Upper lobe of left lung (tissue), 6 donors: ENCODE measurements at regions not wholly inside any gene's neighbourhood (a gene's known extent, or its start where the extent isn't known, plus 50 kb on each side); places are given as distances from the start of the nearest gene placed in this dataset.

ENCODE experiments used
- ATAC-seq, 2 donors: fragments of 200-7000 bp; cut with Tn5 transposase; one replicate each; pipeline ENCODE4 v1.9.1; 2022; ENCODE audit warnings: mild to moderate bottlenecking in 2 of 2, moderate library complexity in 2 of 2; ENCODE audit not compliant: low FRiP score in 2 of 2
- DNase-seq, 2 donors: peaks; one replicate each; pipeline ENCODE4 v3.0.0-alpha.2; 2019 to 2020
- H3K27ac ChIP-seq, 4 donors: fragments of 200-600 bp; sonication (generic); one replicate each; pipeline ENCODE4 v1.5.1; 2016 to 2019
- H3K27me3 ChIP-seq, 4 donors: fragments of 200-600 bp; sonication (generic); one replicate each; pipeline ENCODE4 v1.5.1; 2017 to 2019
- H3K36me3 ChIP-seq, 4 donors: fragments of 200-600 bp; sonication (generic); one replicate each; pipeline ENCODE4 v1.5.1; 2016 to 2019
- H3K4me1 ChIP-seq, 4 donors: fragments of 200-600 bp; sonication (generic); one replicate each; pipeline ENCODE4 v1.5.1; 2018 to 2019
- H3K4me3 ChIP-seq, 4 donors: fragments of 200-600 bp; sonication (generic); one replicate each; pipeline ENCODE4 v1.5.1; 2017 to 2019; ENCODE audit warnings: mild to moderate bottlenecking in 2 of 4, moderate library complexity in 1 of 4
- H3K9me3 ChIP-seq, 4 donors: fragments of 200-600 bp; sonication (generic); one replicate each; pipeline ENCODE4 v1.5.1; 2018 to 2019
- EP300 ChIP-seq, 4 donors: sonication (generic); formaldehyde crosslinking; IDR thresholded peaks; one replicate each; pipeline ENCODE4 v1.5.1; 2017; ENCODE audit warnings: antibody characterized with exemption in 4 of 4, control low read depth in 2 of 4
- POLR2A ChIP-seq, 4 donors: fragments of 450-650 bp; IDR thresholded peaks; one replicate each; pipeline ENCODE4 v1.5.1; 2016 to 2017; ENCODE audit warnings: antibody characterized with exemption in 4 of 4, mild to moderate bottlenecking in 2 of 4
- POLR2AphosphoS5 ChIP-seq, 2 donors: sonication (generic); formaldehyde crosslinking; IDR thresholded peaks; one replicate each; pipeline ENCODE4 v1.5.1; 2017; ENCODE audit warnings: antibody characterized with exemption in 2 of 2
- WGBS, 2 donors: methylation state at CpG; one replicate each; pipeline ENCODE4 v1.1.5; 2017 to 2018; 5-methylcytosine and 5-hydroxymethylcytosine counted together
- TF ChIP-seq, protein P1 (sequence below), 6 experiments: fragments of 450-650 bp in 4 of 6; fragments of 200-600 bp in 2 of 6; sonication (generic) in 2 of 6; IDR thresholded peaks; one replicate each; pipeline ENCODE4 v1.5.1; 2016 to 2019; ENCODE audit warnings: antibody characterized with exemption in 6 of 6
- donor health status: DM: no; HTN: no; CAD: no; lungs with moderate emphysema.
- donor health status: DM: no; HTN: yes; CAD: no; lungs with severe emphysema.

GRCh38 chr17:54813896-54814295 lies 86.8 kb upstream of the TOM1L1 start:
- no peaks in the 10 kb centered on the region for H3K4me1 ChIP-seq
- no peak for ATAC-seq
- no peak overlapping the region for H3K4me3 ChIP-seq
- TF ChIP-seq EP300 (IDR thresholded peaks at IDR 0.05) (no peak), POLR2AphosphoS5 (IDR thresholded peaks at IDR 0.05) (no peak), POLR2A (IDR thresholded peaks at IDR 0.05) (no peak)
- TF ChIP-seq, protein P1, sequence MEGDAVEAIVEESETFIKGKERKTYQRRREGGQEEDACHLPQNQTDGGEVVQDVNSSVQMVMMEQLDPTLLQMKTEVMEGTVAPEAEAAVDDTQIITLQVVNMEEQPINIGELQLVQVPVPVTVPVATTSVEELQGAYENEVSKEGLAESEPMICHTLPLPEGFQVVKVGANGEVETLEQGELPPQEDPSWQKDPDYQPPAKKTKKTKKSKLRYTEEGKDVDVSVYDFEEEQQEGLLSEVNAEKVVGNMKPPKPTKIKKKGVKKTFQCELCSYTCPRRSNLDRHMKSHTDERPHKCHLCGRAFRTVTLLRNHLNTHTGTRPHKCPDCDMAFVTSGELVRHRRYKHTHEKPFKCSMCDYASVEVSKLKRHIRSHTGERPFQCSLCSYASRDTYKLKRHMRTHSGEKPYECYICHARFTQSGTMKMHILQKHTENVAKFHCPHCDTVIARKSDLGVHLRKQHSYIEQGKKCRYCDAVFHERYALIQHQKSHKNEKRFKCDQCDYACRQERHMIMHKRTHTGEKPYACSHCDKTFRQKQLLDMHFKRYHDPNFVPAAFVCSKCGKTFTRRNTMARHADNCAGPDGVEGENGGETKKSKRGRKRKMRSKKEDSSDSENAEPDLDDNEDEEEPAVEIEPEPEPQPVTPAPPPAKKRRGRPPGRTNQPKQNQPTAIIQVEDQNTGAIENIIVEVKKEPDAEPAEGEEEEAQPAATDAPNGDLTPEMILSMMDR (IDR thresholded peaks at IDR 0.05): no peak
- H3K9me3 ChIP-seq: no peaks in the 10 kb centered on the region
- 81 to 100% methylated on average over 1 of the region's 1 CpG for WGBS, 2 donors
- H3K27me3 ChIP-seq: no peaks in the 10 kb centered on the region
- H3K36me3 ChIP-seq: no peaks in the 10 kb centered on the region
- DNase-seq: no peak
- no peak overlapping the region for H3K27ac ChIP-seq

DNA sequence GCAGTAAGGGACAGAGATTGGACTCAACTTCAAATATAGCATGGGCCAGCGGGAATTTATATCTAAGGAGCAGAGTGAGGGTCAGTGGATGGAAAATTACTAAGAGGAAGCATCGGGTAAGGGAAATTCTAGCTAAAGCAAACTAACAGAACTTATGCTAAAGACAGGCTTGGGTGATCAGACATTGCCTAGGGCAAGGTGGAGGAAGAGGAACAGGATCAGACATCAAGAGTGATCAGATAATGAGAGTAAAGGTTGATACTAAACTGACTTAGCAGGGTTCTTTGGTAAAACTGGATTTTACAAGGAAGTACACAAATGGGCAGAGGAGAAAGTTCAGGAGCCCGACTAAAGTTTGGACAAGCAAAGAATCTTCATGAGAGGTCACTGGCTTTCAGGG lies 86.3 kb upstream of the TOM1L1 start:
- WGBS, 2 donors: 61 to 67% methylated on average over 3 of the region's 3 CpGs
- DNase-seq (no peak), ATAC-seq (no peak)
- Histone ChIP-seq H3K4me1 (no peaks in the 10 kb centered on the region), H3K4me3 (no peak overlapping the region), H3K36me3 (no peaks in the 10 kb centered on the region), H3K9me3 (no peaks in the 10 kb centered on the region), H3K27ac (no peak overlapping the region), H3K27me3 (no peaks in the 10 kb centered on the region)
- no peak for TF ChIP-seq EP300 (IDR thresholded peaks at IDR 0.05)
- TF ChIP-seq POLR2A (IDR thresholded peaks at IDR 0.05): no peak
- no peak for TF ChIP-seq POLR2AphosphoS5 (IDR thresholded peaks at IDR 0.05)
- TF ChIP-seq, protein P1 (IDR thresholded peaks at IDR 0.05): no peak

- no peak overlapping the region for H3K4me3 ChIP-seq
- no peak overlapping the region for H3K27ac ChIP-seq
- ATAC-seq: no peak
- H3K36me3 ChIP-seq: no peaks in the 10 kb centered on the region
- DNase-seq: no peak
- H3K9me3 ChIP-seq: peaks cover 0 to 12% (median 0%) of the 10 kb centered on the region in 4 donors
- WGBS, 2 donors: 47 to 57% methylated on average over 3 of the region's 3 CpGs
- H3K4me1 ChIP-seq: no peaks in the 10 kb centered on the region
- no peaks in the 10 kb centered on the region for H3K27me3 ChIP-seq
- TF ChIP-seq, protein P1 (IDR thresholded peaks at IDR 0.05): no peak
- TF ChIP-seq POLR2AphosphoS5 (IDR thresholded peaks at IDR 0.05) (no peak), EP300 (IDR thresholded peaks at IDR 0.05) (no peak), POLR2A (IDR thresholded peaks at IDR 0.05) (no peak)
These were observed 66.6 kb upstream of the TOM1L1 start for GRCh38 chr17:54834086-54834485.

- Histone ChIP-seq H3K27me3 (no peaks in the 10 kb centered on the region), H3K4me1 (no peaks in the 10 kb centered on the region), H3K4me3 (no peak overlapping the region), H3K27ac (no peak overlapping the region), H3K9me3 (peaks cover 0 to 12% (median 0%) of the 10 kb centered on the region in 4 donors), H3K36me3 (no peaks in the 10 kb centered on the region)
- TF ChIP-seq POLR2A (IDR thresholded peaks at IDR 0.05) (no peak), POLR2AphosphoS5 (IDR thresholded peaks at IDR 0.05) (no peak), EP300 (IDR thresholded peaks at IDR 0.05) (no peak)
- TF ChIP-seq, protein P1 (IDR thresholded peaks at IDR 0.05): no peak
- ATAC-seq (no peak), DNase-seq (no peak)
- 64% methylated on average over 2 of the region's 2 CpGs for WGBS, 2 donors
These were observed 65.6 kb upstream of the TOM1L1 start for GRCh38 chr17:54835015-54835414.

DNA sequence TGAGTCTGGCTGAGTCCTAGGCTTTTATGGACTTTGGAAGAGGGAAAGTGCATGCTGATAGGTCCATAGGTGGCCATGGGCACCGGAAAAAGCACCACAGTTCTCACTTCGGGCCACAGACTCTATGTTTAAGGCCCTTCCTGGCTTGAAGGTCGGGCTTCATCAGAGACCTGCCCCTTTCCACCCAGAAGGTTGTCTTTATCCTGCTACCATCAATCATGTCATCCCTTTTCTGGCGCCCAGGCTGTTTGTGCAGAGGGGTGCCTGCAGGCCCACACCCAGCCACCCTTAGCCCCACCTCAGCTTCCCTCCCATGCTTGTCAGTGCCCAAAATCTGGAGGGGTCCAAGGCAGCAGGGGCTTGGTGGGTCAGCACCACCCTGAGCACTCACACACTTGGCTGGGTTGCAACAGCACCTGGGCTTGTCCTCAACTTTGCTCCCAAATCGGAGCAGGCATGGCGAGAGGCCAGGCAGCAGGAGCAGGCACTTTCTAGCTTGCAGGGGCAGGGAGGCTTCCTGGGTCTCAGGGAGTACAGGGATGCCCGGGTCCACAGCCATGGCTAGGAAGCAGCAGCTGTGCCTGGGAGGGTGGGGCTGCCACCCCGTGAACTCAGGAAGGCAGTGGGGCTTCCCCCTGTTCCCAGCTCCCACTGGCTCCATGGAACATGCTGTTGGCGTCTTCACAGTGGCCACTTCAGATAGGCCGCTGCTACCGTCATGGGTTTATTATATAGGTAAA lies 63.8 kb upstream of the TOM1L1 start:
- 85 to 88% methylated on average over 5 to 10 of the region's 11 CpGs for WGBS, 2 donors
- no peaks in the 10 kb centered on the region for H3K36me3 ChIP-seq
- H3K9me3 ChIP-seq: peaks cover 0 to 12% (median 0%) of the 10 kb centered on the region in 4 donors
- no peak overlapping the region for H3K27ac ChIP-seq
- TF ChIP-seq, protein P1 (IDR thresholded peaks at IDR 0.05): no peak
- TF ChIP-seq EP300 (IDR thresholded peaks at IDR 0.05): no peak
- TF ChIP-seq POLR2AphosphoS5 (IDR thresholded peaks at IDR 0.05): no peak
- TF ChIP-seq POLR2A (IDR thresholded peaks at IDR 0.05): no peak
- ATAC-seq (no peak), DNase-seq (peak in 1 of 2 donors; percentile 44)
- no peak overlapping the region for H3K4me3 ChIP-seq
- H3K27me3 ChIP-seq: no peaks in the 10 kb centered on the region
- no peaks in the 10 kb centered on the region for H3K4me1 ChIP-seq
